OCI-LY7 (cell line): ENCODE measurements at regions not wholly inside any gene's neighbourhood (a gene's known extent, or its start where the extent isn't known, plus 50 kb on each side); places are given as distances from the start of the nearest gene placed in this dataset.

ENCODE experiments used
- BruUV-seq: library from RNA; stranded (reverse); fragments of 400-500 nt; replicated peaks from 2 replicates; lab custom pipeline; 2021; lab: Mats Ljungman, UMichigan
- CTCF ChIA-PET: fragments of 300-600 bp; sonication (Branson Sonifier 250); formaldehyde crosslinking; loops from one replicate; lab custom pipeline; 2022; ENCODE audit warnings: antibody characterized with exemption; ENCODE audit not compliant: unreplicated experiment; lab: Charles Lee
- POLR2A ChIA-PET: fragments of 300-600 bp; sonication (Branson Sonifier 250); formaldehyde crosslinking; loops from one replicate; lab custom pipeline; 2022; ENCODE audit warnings: antibody characterized with exemption; lab: Charles Lee
- DNase-seq: peaks from one replicate; pipeline ENCODE4 v3.0.0-alpha.2; 2015; ENCODE audit warnings: low spot score
- H2AFZ ChIP-seq: fragments of 200-600 bp; sonication (generic), shearing (Covaris generic); 2 replicates; pipeline ENCODE4 v1.6.1; 2014; ENCODE audit warnings: mild to moderate bottlenecking, antibody characterized with exemption, low read length, moderate library complexity
- H3K27ac ChIP-seq: fragments of 200-600 bp; sonication (generic); 2 replicates; pipeline ENCODE4 v1.5.1; 2014; ENCODE audit warnings: mixed run types, low read depth, mild to moderate bottlenecking, moderate library complexity, low read length, inconsistent platforms; ENCODE audit not compliant: poor library complexity, severe bottlenecking
- H3K36me3 ChIP-seq: fragments of 200-600 bp; sonication (generic); 2 replicates; pipeline ENCODE4 v1.6.1; 2014; ENCODE audit warnings: mild to moderate bottlenecking, antibody characterized with exemption, low read length, moderate library complexity, mixed read lengths; ENCODE audit not compliant: insufficient read depth
- H3K4me1 ChIP-seq: fragments of 200-600 bp; sonication (generic); 2 replicates; pipeline ENCODE4 v1.5.1; 2014; ENCODE audit warnings: mild to moderate bottlenecking, low read length; ENCODE audit not compliant: insufficient read depth, poor library complexity, severe bottlenecking
- H3K4me2 ChIP-seq: fragments of 200-600 bp; sonication (generic); 2 replicates; pipeline ENCODE4 v1.6.1; 2014; ENCODE audit warnings: mild to moderate bottlenecking, low read length
- H3K4me3 ChIP-seq: fragments of 200-600 bp; sonication (generic); 2 replicates; pipeline ENCODE4 v1.5.1; 2014; ENCODE audit warnings: mild to moderate bottlenecking, low read depth, low read length; ENCODE audit not compliant: poor library complexity, severe bottlenecking
- H3K79me2 ChIP-seq: fragments of 200-600 bp; sonication (generic); 2 replicates; pipeline ENCODE4 v1.6.1; 2016; ENCODE audit warnings: low read depth, mild to moderate bottlenecking, low read length, moderate library complexity, mixed read lengths; ENCODE audit not compliant: insufficient read depth
- H3K9me2 ChIP-seq: fragments of 200-600 bp; sonication (generic); 2 replicates; pipeline ENCODE4 v1.6.1; 2016; ENCODE audit warnings: mild to moderate bottlenecking, low read length, mixed read lengths; ENCODE audit not compliant: insufficient read depth
- H3K9me3 ChIP-seq: fragments of 200-600 bp; sonication (generic); 2 replicates; pipeline ENCODE4 v1.6.1; 2014; ENCODE audit warnings: mild to moderate bottlenecking, mixed run types, low read length, mixed read lengths
- H4K20me1 ChIP-seq: fragments of 200-600 bp; sonication (generic); 2 replicates; pipeline ENCODE4 v1.6.1; 2014; ENCODE audit warnings: mild to moderate bottlenecking, antibody characterized with exemption, low read length, moderate library complexity, mixed read lengths; ENCODE audit not compliant: insufficient read depth
- CTCF ChIP-seq: fragments of 200-600 bp; sonication (generic); conservative IDR thresholded peaks from 2 replicates; pipeline ENCODE4 v1.5.1; 2014; ENCODE audit warnings: mild to moderate bottlenecking, antibody characterized with exemption, low read length, moderate library complexity, mixed read lengths
- EZH2phosphoT487 ChIP-seq: fragments of 200-600 bp; sonication (generic); IDR thresholded peaks from 2 replicates; pipeline ENCODE4 v1.6.1; 2018; ENCODE audit warnings: low read depth, borderline replicate concordance, mild to moderate bottlenecking, mixed run types, antibody characterized with exemption, low read length, moderate library complexity, mixed read lengths
- intact Hi-C: fragments of 100-400 bp; cut with micrococcal nuclease; formaldehyde crosslinking; loops from one replicate; pipeline ENCODE4 v1.10.0; 2022; ENCODE audit not compliant: unreplicated experiment

GRCh38 chr9:135277219-135278201 lies 190.0 kb downstream of the OLFM1 start:
- Histone ChIP-seq H3K9me2 (no peaks in the 10 kb centered on the region), H4K20me1 (no peaks in the 10 kb centered on the region), H3K4me3 (no peak overlapping the region), H3K4me2 (no peak overlapping the region), H3K27ac (no peak overlapping the region), H3K36me3 (no peaks in the 10 kb centered on the region), H3K9me3 (no peaks in the 10 kb centered on the region), H2AFZ (no peak overlapping the region), H3K4me1 (no peaks in the 10 kb centered on the region), H3K79me2 (no peaks in the 10 kb centered on the region)
- no TSS peak for BruUV-seq
- ChIA-PET POLR2A (interaction anchor here (0.6 kb wide), 1 partner anchor 602 kb away, joined by 4 read pairs; no protein-coding TSS in a partner anchor), CTCF (interaction anchor here (0.6 kb wide), 1 partner anchor 329 kb away, joined by 4 read pairs; no protein-coding TSS in a partner anchor)
- no peak for DNase-seq
- intact Hi-C loops, result no loop called here
- TF ChIP-seq EZH2phosphoT487 (no peak), CTCF (no peak)

- no peaks in the 10 kb centered on the region for H4K20me1 ChIP-seq
- no peak overlapping the region for H3K4me2 ChIP-seq
- H2AFZ ChIP-seq, result no peak overlapping the region
- no peak overlapping the region for H3K27ac ChIP-seq
- no peaks in the 10 kb centered on the region for H3K4me1 ChIP-seq
- H3K9me2 ChIP-seq, result no peaks in the 10 kb centered on the region
- H3K4me3 ChIP-seq, result no peak overlapping the region
- no peaks in the 10 kb centered on the region for H3K79me2 ChIP-seq
- TF ChIP-seq CTCF, result no peak
- no peak for TF ChIP-seq EZH2phosphoT487
- POLR2A ChIA-PET, result no interaction called here
- H3K36me3 ChIP-seq, result no peaks in the 10 kb centered on the region
- intact Hi-C loops, result no loop called here
- no peak for DNase-seq
- H3K9me3 ChIP-seq, result no peaks in the 10 kb centered on the region
- BruUV-seq, result no TSS peak
- CTCF ChIA-PET, result no interaction called here
These were observed 191.1 kb downstream of the OLFM1 start for GRCh38 chr9:135278586-135278985.

GRCh38 chr9:135279385-135279784 lies 191.9 kb downstream of the OLFM1 start:
- CTCF ChIA-PET, result no interaction called here
- BruUV-seq, result no TSS peak
- Histone ChIP-seq H3K9me3 (no peaks in the 10 kb centered on the region), H3K4me1 (no peaks in the 10 kb centered on the region), H2AFZ (no peak overlapping the region), H3K4me3 (no peak overlapping the region), H3K4me2 (no peak overlapping the region), H4K20me1 (no peaks in the 10 kb centered on the region), H3K79me2 (no peaks in the 10 kb centered on the region), H3K36me3 (no peaks in the 10 kb centered on the region), H3K9me2 (no peaks in the 10 kb centered on the region), H3K27ac (no peak overlapping the region)
- POLR2A ChIA-PET, result interaction anchor here (0.7 kb wide), 1 partner anchor 639 kb away, joined by 3 read pairs; no protein-coding TSS in a partner anchor
- intact Hi-C loops, result no loop called here
- DNase-seq, result no peak
- no peak for TF ChIP-seq CTCF
- TF ChIP-seq EZH2phosphoT487, result no peak
